GM18861 (cell line): ENCODE measurements at regions not wholly inside any gene's neighbourhood (a gene's known extent, or its start where the extent isn't known, plus 50 kb on each side); places are given as distances from the start of the nearest gene placed in this dataset.

Experiments used
- ATAC-seq: cut with Tn5 transposase; IDR thresholded peaks from one replicate; pipeline ENCODE4 v1.9.1; 2021; ENCODE audit not compliant: unreplicated experiment

GRCh38 chr18:45260125-45260524 lies 355.2 kb upstream of the SLC14A2 start:
- ATAC-seq, result no peak

GRCh38 chr18:45266023-45266422 lies 349.3 kb upstream of the SLC14A2 start:
- ATAC-seq, result no peak

GRCh38 chr18:45267622-45268021 lies 347.7 kb upstream of the SLC14A2 start:
- ATAC-seq, result no peak

GRCh38 chr18:45268583-45268982 lies 346.7 kb upstream of the SLC14A2 start:
- no peak for ATAC-seq

- no peak for ATAC-seq
Observed at GRCh38 chr18:45270289-45270771, 344.9 kb upstream of the SLC14A2 start.

- no peak for ATAC-seq
Observed at GRCh38 chr18:45274026-45274425, 341.2 kb upstream of the SLC14A2 start.

GRCh38 chr18:45275367-45276113 lies 339.7 kb upstream of the SLC14A2 start:
- no peak for ATAC-seq

- ATAC-seq, result no peak
Observed at GRCh38 chr18:45276878-45277277, 338.4 kb upstream of the SLC14A2 start.

GRCh38 chr18:45277908-45278307 lies 337.4 kb upstream of the SLC14A2 start:
- no peak for ATAC-seq

- ATAC-seq, result no peak
Observed at GRCh38 chr18:45280481-45281276, 334.6 kb upstream of the SLC14A2 start.

- ATAC-seq, result no peak
Observed at GRCh38 chr18:45282101-45282812, 333.0 kb upstream of the SLC14A2 start.

- ATAC-seq, result no peak
Observed at GRCh38 chr18:45284174-45284573, 331.1 kb upstream of the SLC14A2 start.

- ATAC-seq, result no peak
Observed at GRCh38 chr18:45284851-45285250, 330.4 kb upstream of the SLC14A2 start.

- no peak for ATAC-seq
Observed at GRCh38 chr18:45285251-45285650, 330.0 kb upstream of the SLC14A2 start.

- no peak for ATAC-seq
Observed at GRCh38 chr18:45286431-45286830, 328.8 kb upstream of the SLC14A2 start.

GRCh38 chr18:45287531-45287930 lies 327.7 kb upstream of the SLC14A2 start:
- ATAC-seq, result no peak

- no peak for ATAC-seq
Observed at GRCh38 chr18:45290364-45290763, 324.9 kb upstream of the SLC14A2 start.

- no peak for ATAC-seq
Observed at GRCh38 chr18:45291621-45292615, 323.4 kb upstream of the SLC14A2 start.

- ATAC-seq, result no peak
Observed at GRCh38 chr18:45295388-45295787, 319.9 kb upstream of the SLC14A2 start.

GRCh38 chr18:45298986-45299385 lies 316.3 kb upstream of the SLC14A2 start:
- no peak for ATAC-seq
